Thyroid gland (tissue), 4 donors: ENCODE measurements at regions not wholly inside any gene's neighbourhood (a gene's known extent, or its start where the extent isn't known, plus 50 kb on each side); places are given as distances from the start of the nearest gene placed in this dataset.

ENCODE experiments used
- POLR2A ChIP-seq, 2 donors: fragments of 450-650 bp; IDR thresholded peaks; one replicate each; pipeline ENCODE4 v1.6.1; 2017; ENCODE audit warnings: antibody characterized with exemption in 2 of 2, mild to moderate bottlenecking in 2 of 2, moderate library complexity in 1 of 2
- TF ChIP-seq, protein P1 (sequence below), 6 experiments: fragments of 200-600 bp in 3 of 6; fragments of 450-650 bp in 3 of 6; sonication (generic) in 3 of 6; IDR thresholded peaks; one replicate each; pipeline ENCODE4 v1.5.1; 2016 to 2019; ENCODE audit warnings: antibody characterized with exemption in 6 of 6, mild to moderate bottlenecking in 2 of 6, inconsistent platforms in 1 of 6, moderate library complexity in 1 of 6

DNA sequence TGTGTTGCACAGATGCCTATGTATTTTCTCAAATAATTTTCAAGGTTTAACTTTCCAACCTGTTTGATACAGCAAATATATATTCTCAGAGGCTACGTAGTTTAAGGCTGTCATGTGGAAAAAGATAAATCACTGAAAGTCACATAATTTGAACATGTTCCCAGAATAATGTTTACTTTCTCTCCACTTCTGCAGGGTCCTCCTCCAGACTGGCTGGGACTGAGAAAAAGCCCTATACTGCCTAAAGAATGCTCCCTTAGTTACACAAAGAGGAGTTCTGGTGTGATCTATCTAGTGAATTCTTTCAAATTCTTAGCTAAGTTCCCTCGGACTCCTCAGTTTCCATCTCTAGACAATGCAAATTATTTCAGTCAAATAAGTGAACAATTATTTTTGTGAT is 411.0 kb downstream of the C6orf118 start:
- TF ChIP-seq, protein P1, sequence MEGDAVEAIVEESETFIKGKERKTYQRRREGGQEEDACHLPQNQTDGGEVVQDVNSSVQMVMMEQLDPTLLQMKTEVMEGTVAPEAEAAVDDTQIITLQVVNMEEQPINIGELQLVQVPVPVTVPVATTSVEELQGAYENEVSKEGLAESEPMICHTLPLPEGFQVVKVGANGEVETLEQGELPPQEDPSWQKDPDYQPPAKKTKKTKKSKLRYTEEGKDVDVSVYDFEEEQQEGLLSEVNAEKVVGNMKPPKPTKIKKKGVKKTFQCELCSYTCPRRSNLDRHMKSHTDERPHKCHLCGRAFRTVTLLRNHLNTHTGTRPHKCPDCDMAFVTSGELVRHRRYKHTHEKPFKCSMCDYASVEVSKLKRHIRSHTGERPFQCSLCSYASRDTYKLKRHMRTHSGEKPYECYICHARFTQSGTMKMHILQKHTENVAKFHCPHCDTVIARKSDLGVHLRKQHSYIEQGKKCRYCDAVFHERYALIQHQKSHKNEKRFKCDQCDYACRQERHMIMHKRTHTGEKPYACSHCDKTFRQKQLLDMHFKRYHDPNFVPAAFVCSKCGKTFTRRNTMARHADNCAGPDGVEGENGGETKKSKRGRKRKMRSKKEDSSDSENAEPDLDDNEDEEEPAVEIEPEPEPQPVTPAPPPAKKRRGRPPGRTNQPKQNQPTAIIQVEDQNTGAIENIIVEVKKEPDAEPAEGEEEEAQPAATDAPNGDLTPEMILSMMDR (IDR thresholded peaks at IDR 0.05), result no peak
- TF ChIP-seq POLR2A (IDR thresholded peaks at IDR 0.05), result no peak
